ENCODE measurements at regions not wholly inside any gene's neighbourhood (a gene's known extent, or its start where the extent isn't known, plus 50 kb on each side); places are given as distances from the start of the nearest gene placed in this dataset.

GRCh38 chr20:37616110-37616425, 77.8 kb upstream of the CTNNBL1 start:
- DNase-seq (ENCODE audit: low read depth), result no peak
- H3K4me3 ChIP-seq (ENCODE audit: low read depth, low read length), result no peak overlapping the region
- TF ChIP-seq, protein P1, sequence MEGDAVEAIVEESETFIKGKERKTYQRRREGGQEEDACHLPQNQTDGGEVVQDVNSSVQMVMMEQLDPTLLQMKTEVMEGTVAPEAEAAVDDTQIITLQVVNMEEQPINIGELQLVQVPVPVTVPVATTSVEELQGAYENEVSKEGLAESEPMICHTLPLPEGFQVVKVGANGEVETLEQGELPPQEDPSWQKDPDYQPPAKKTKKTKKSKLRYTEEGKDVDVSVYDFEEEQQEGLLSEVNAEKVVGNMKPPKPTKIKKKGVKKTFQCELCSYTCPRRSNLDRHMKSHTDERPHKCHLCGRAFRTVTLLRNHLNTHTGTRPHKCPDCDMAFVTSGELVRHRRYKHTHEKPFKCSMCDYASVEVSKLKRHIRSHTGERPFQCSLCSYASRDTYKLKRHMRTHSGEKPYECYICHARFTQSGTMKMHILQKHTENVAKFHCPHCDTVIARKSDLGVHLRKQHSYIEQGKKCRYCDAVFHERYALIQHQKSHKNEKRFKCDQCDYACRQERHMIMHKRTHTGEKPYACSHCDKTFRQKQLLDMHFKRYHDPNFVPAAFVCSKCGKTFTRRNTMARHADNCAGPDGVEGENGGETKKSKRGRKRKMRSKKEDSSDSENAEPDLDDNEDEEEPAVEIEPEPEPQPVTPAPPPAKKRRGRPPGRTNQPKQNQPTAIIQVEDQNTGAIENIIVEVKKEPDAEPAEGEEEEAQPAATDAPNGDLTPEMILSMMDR (IDR thresholded peaks at IDR 0.05; ENCODE audit: insufficient read depth, low read depth, low read length), result no peak

DNA sequence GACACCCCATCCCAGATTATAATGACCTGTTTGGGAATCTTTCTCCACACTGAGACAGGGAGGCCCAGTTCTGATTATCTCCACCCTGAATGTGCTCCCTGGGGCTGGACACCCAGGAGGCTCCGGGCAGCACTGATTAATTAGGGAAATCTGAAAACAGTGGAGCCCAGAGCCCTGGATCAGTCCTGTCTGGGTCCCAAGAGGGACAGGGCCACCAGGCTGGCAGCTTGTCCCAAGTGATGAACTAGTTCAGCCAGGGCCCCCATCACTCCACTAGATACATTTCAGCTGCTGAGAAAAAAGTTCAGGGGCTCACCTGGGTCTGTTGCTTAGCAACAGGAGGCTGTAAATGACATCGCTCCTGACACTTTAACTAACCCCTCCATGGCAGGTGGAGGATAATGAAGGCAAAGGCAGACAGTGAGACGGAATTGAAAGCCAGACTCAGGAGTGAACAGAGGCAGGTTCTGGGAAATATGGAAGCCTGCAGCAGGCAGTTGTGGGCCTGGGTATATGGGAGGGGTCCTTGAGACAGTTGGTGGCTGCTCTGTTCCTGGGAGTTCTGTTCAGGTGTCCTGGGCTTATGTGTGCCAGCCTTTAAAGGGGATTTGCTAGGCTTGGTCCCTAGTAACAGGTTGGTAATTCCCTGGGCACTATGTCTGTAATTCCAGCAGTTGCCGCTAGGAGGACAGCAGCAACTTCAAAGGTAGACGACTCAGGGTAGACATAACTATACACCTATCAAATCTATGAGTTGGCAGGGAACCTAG, 78.3 kb upstream of the CTNNBL1 start:
- DNase-seq (ENCODE audit: low read depth), result peak; percentile 41

DNA sequence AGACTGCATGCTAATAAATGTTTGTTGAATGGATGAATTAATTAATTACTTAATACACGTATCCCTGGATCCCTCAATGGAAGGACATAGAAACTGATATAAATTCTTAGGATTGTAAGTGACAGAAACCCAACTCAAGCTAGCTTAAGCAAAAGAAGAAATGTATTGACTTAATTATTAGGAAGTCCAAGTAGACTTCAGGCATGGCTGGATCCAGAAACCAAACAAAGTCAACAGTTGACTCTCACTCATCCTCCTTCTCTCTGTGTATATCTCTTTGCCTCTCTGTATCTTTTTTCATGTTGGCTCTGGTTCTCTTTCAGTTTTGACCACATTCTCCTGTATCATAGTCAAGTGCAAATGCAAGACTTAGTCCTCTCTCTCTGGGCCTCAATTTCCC, 82.0 kb upstream of the CTNNBL1 start:
- no peak overlapping the region for H3K4me3 ChIP-seq (ENCODE audit: low read depth, low read length)
- no peak for DNase-seq (ENCODE audit: low read depth)
- TF ChIP-seq, protein P1 (IDR thresholded peaks at IDR 0.05; ENCODE audit: insufficient read depth, low read depth, low read length), result no peak

More for the DNA sequence above, 78.3 kb upstream of the CTNNBL1 start:
- TF ChIP-seq, protein P1 (IDR thresholded peaks at IDR 0.05; ENCODE audit: insufficient read depth, low read depth, low read length), result peak; percentile 80
- H3K4me3 ChIP-seq (ENCODE audit: low read depth, low read length), result no peak overlapping the region

DNA sequence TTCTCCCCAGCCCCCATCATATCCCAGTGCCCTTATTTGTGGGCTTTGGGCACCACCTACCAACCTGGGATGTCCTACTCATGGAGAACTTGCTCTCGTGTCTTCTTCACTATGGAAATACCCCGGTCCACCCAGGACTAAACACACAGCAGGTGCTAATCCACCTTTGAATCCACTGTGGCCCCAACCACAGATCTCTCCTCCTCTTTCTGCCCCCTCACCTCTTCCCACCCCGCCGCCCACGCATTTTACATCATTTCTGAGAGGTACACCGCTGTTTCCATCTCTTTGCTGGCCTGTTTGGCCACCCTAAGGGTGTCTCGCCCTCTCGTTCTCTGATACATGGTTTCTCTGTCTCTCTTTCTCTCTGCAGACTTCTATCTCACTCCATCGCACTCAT, 82.5 kb upstream of the CTNNBL1 start:
- TF ChIP-seq, protein P1 (IDR thresholded peaks at IDR 0.05; ENCODE audit: insufficient read depth, low read depth, low read length), result no peak
- H3K4me3 ChIP-seq (ENCODE audit: low read depth, low read length), result no peak overlapping the region
- DNase-seq (ENCODE audit: low read depth), result no peak

DNA sequence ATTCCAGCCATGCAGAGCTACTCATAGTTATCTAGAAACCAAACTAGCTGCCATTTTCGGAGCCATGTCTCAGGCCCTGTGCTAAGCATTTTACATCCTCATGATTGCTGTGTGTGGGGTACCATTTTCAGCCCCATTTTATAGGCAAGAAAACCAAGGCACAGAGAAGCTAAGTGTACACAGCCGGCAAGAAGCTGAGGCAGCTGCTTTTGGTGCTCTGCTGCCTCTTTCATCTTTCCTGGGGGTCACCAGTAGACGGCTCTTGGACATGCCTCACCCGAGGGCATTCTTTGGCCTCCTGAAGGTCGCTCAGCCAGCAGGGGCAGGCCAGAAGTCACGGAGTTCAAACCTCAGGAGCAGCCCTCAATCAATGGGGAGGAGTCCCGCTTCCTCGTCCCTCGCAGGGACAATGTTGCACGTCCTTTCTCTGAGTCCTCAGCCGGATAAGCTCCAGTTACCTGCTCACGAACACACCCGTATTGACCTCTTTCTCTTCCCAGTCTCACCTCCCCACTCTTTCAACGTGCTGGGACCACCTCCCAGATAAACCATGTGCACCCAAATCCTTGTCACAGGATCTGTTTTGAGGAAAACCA, 82.6 kb upstream of the BLCAP start:
- H3K4me3 ChIP-seq (ENCODE audit: low read depth, low read length), result no peak overlapping the region
- no peak for DNase-seq (ENCODE audit: low read depth)
- TF ChIP-seq, protein P1 (IDR thresholded peaks at IDR 0.05; ENCODE audit: insufficient read depth, low read depth, low read length), result no peak

- TF ChIP-seq, protein P1 (IDR thresholded peaks at IDR 0.05; ENCODE audit: insufficient read depth, low read depth, low read length), result no peak
- no peak for DNase-seq (ENCODE audit: low read depth)
- H3K4me3 ChIP-seq (ENCODE audit: low read depth, low read length), result no peak overlapping the region
These were observed 75.0 kb upstream of the BLCAP start for GRCh38 chr20:37602634-37603033.
